ENCODE measurements at regions not wholly inside any gene's neighbourhood (a gene's known extent, or its start where the extent isn't known, plus 50 kb on each side); places are given as distances from the start of the nearest gene placed in this dataset.
A peak's percentile ranks its signal among the peaks of the same experiment; 100 is the strongest.

- DNase-seq: no peak
Measured at GRCh38 chr12:67504026-67504425, 144.5 kb upstream of the DYRK2 start.

- DNase-seq: no peak
Measured at GRCh38 chr12:67506739-67507138, 141.8 kb upstream of the DYRK2 start.

GRCh38 chr12:67508830-67509229 is 139.7 kb upstream of the DYRK2 start:
- no peak for DNase-seq

GRCh38 chr12:67509666-67510386 is 138.7 kb upstream of the DYRK2 start:
- no peak for DNase-seq

GRCh38 chr12:67512061-67512460 is 136.5 kb upstream of the DYRK2 start:
- DNase-seq: no peak

- no peak for DNase-seq
Measured at GRCh38 chr12:67514502-67514901, 134.0 kb upstream of the DYRK2 start.

- DNase-seq: no peak
Measured at GRCh38 chr12:67515679-67516340, 132.7 kb upstream of the DYRK2 start.

GRCh38 chr12:67517181-67517887 is 131.2 kb upstream of the DYRK2 start:
- no peak for DNase-seq

- DNase-seq: no peak
Measured at GRCh38 chr12:67519484-67520433, 128.8 kb upstream of the DYRK2 start.

- no peak for DNase-seq
Measured at GRCh38 chr12:67520606-67521005, 127.9 kb upstream of the DYRK2 start.

- no peak for DNase-seq
Measured at GRCh38 chr12:67522222-67522621, 126.3 kb upstream of the DYRK2 start.

GRCh38 chr12:67523538-67523937 is 125.0 kb upstream of the DYRK2 start:
- DNase-seq: no peak

GRCh38 chr12:67524861-67525616 is 123.5 kb upstream of the DYRK2 start:
- no peak for DNase-seq

GRCh38 chr12:67525617-67525884 is 123.0 kb upstream of the DYRK2 start:
- no peak for DNase-seq

GRCh38 chr12:67526129-67526528 is 122.4 kb upstream of the DYRK2 start:
- no peak for DNase-seq

- DNase-seq: no peak
Measured at GRCh38 chr12:67531051-67531450, 117.5 kb upstream of the DYRK2 start.

GRCh38 chr12:67531501-67531900 is 117.0 kb upstream of the DYRK2 start:
- DNase-seq: no peak

GRCh38 chr12:67533159-67533558 is 115.4 kb upstream of the DYRK2 start:
- no peak for DNase-seq

GRCh38 chr12:67534046-67534445 is 114.5 kb upstream of the DYRK2 start:
- no peak for DNase-seq

GRCh38 chr12:67534681-67535080 is 113.9 kb upstream of the DYRK2 start:
- DNase-seq: peak; percentile 77

- no peak for DNase-seq
Measured at GRCh38 chr12:67535176-67535575, 113.4 kb upstream of the DYRK2 start.

- DNase-seq: no peak
Measured at GRCh38 chr12:67535971-67536370, 112.6 kb upstream of the DYRK2 start.
